Tibial artery (tissue), 4 donors: ENCODE measurements at regions not wholly inside any gene's neighbourhood (a gene's known extent, or its start where the extent isn't known, plus 50 kb on each side); places are given as distances from the start of the nearest gene placed in this dataset.

Experiments used
- DNase-seq, 2 donors: peaks; one replicate each; pipeline ENCODE4 v3.0.0-alpha.2; 2019
- H3K27ac ChIP-seq, 2 donors: fragments of 200-600 bp; sonication (generic) in 1 of 2; 1 replicate in 1 of 2; 2 replicates in 1 of 2; pipeline ENCODE4 v1.5.1; 2018 to 2019; ENCODE audit warnings: mild to moderate bottlenecking in 1 of 2
- H3K27me3 ChIP-seq, 2 donors: fragments of 200-600 bp; sonication (generic) in 1 of 2; one replicate each; pipeline versions ENCODE4 v1.5.1 to v1.6.0; 2016 to 2019
- H3K36me3 ChIP-seq, 3 donors: fragments of 200-600 bp; sonication (generic) in 2 of 3; one replicate each; pipeline ENCODE4 v1.5.1; 2016 to 2019; ENCODE audit warnings: mild to moderate bottlenecking in 2 of 3
- H3K4me1 ChIP-seq, 4 donors: fragments of 200-600 bp; sonication (generic) in 2 of 4; 1 replicate in 3 of 4; 2 replicates in 1 of 4; pipeline ENCODE4 v1.5.1; 2016 to 2019
- H3K4me3 ChIP-seq, 2 donors: fragments of 200-600 bp; sonication (generic) in 1 of 2; 1 replicate in 1 of 2; 2 replicates in 1 of 2; pipeline ENCODE4 v1.5.1; 2018 to 2019; ENCODE audit warnings: mild to moderate bottlenecking in 2 of 2
- H3K9me3 ChIP-seq, 3 donors: fragments of 200-600 bp; sonication (generic) in 1 of 3; one replicate each; pipeline ENCODE4 v1.5.1; 2016 to 2019
- CTCF ChIP-seq, 2 experiments: fragments of 200-600 bp in 1 of 2; fragments of 450-650 bp in 1 of 2; IDR thresholded peaks; one replicate each; pipeline ENCODE4 v1.5.1; 2017 to 2019; ENCODE audit warnings: antibody characterized with exemption in 2 of 2, mild to moderate bottlenecking in 1 of 2, moderate library complexity in 1 of 2
- intact Hi-C: fragments of 100-400 bp; cut with DNase I; formaldehyde crosslinking; loops from one replicate; pipeline ENCODE4 v1.15.0; 2023; ENCODE audit warnings: low total_unique reads

GRCh38 chr13:84399320-84400085 lies 517.2 kb upstream of the SLITRK1 start:
- no peak for DNase-seq
- no peaks in the 10 kb centered on the region for H3K27me3 ChIP-seq
- no peaks in the 10 kb centered on the region for H3K9me3 ChIP-seq
- no peaks in the 10 kb centered on the region for H3K36me3 ChIP-seq
- no peak overlapping the region for H3K4me3 ChIP-seq
- intact Hi-C loops: no loop called here
- TF ChIP-seq CTCF (IDR thresholded peaks at IDR 0.05): no peak
- no peak overlapping the region for H3K27ac ChIP-seq
- H3K4me1 ChIP-seq: peaks cover 0 to 6% (median 0%) of the 10 kb centered on the region in 4 donors

- Histone ChIP-seq H3K9me3 (peaks cover 0 to 5% (median 4%) of the 10 kb centered on the region in 3 donors), H3K27ac (no peak overlapping the region), H3K27me3 (no peaks in the 10 kb centered on the region), H3K4me1 (no peaks in the 10 kb centered on the region), H3K4me3 (no peak overlapping the region), H3K36me3 (no peaks in the 10 kb centered on the region)
- DNase-seq: no peak
- intact Hi-C loops: no loop called here
- TF ChIP-seq CTCF (IDR thresholded peaks at IDR 0.05): no peak
These were observed 511.8 kb upstream of the SLITRK1 start for GRCh38 chr13:84393981-84394625.

GRCh38 chr13:84380866-84381265 lies 498.6 kb upstream of the SLITRK1 start:
- no peak overlapping the region for H3K4me3 ChIP-seq
- no peaks in the 10 kb centered on the region for H3K9me3 ChIP-seq
- no peak for TF ChIP-seq CTCF (IDR thresholded peaks at IDR 0.05)
- intact Hi-C loops: no loop called here
- no peak overlapping the region for H3K27ac ChIP-seq
- no peak for DNase-seq
- no peaks in the 10 kb centered on the region for H3K27me3 ChIP-seq
- H3K36me3 ChIP-seq: no peaks in the 10 kb centered on the region
- no peaks in the 10 kb centered on the region for H3K4me1 ChIP-seq

GRCh38 chr13:84377106-84377505 lies 494.8 kb upstream of the SLITRK1 start:
- Histone ChIP-seq H3K9me3 (no peaks in the 10 kb centered on the region), H3K4me3 (no peak overlapping the region), H3K27ac (no peak overlapping the region), H3K36me3 (no peaks in the 10 kb centered on the region), H3K27me3 (no peaks in the 10 kb centered on the region), H3K4me1 (no peaks in the 10 kb centered on the region)
- intact Hi-C loops: no loop called here
- DNase-seq: no peak
- no peak for TF ChIP-seq CTCF (IDR thresholded peaks at IDR 0.05)

- no peaks in the 10 kb centered on the region for H3K4me1 ChIP-seq
- H3K27ac ChIP-seq: no peak overlapping the region
- intact Hi-C loops: no loop called here
- H3K36me3 ChIP-seq: no peaks in the 10 kb centered on the region
- TF ChIP-seq CTCF (IDR thresholded peaks at IDR 0.05): no peak
- no peaks in the 10 kb centered on the region for H3K9me3 ChIP-seq
- no peaks in the 10 kb centered on the region for H3K27me3 ChIP-seq
- no peak for DNase-seq
- H3K4me3 ChIP-seq: no peak overlapping the region
These were observed 484.2 kb upstream of the SLITRK1 start for GRCh38 chr13:84366506-84366905.
